DND-41 (cell line): ENCODE measurements at regions not wholly inside any gene's neighbourhood (a gene's known extent, or its start where the extent isn't known, plus 50 kb on each side); places are given as distances from the start of the nearest gene placed in this dataset.

ENCODE experiments used
- CTCF ChIP-seq: IDR thresholded peaks from 2 replicates; pipeline ENCODE4 v1.5.1; 2012; ENCODE audit warnings: borderline replicate concordance, low read length, moderate library complexity, mild to moderate bottlenecking; ENCODE audit not compliant: poor library complexity, severe bottlenecking; ENCODE audit errors: extremely low read depth
- EZH2 ChIP-seq: IDR thresholded peaks from 3 replicates; pipeline ENCODE4 v1.6.1; 2012; ENCODE audit warnings: borderline replicate concordance, low read depth, mild to moderate bottlenecking, moderate library complexity, low read length, inconsistent platforms; ENCODE audit not compliant: severe bottlenecking

DNA sequence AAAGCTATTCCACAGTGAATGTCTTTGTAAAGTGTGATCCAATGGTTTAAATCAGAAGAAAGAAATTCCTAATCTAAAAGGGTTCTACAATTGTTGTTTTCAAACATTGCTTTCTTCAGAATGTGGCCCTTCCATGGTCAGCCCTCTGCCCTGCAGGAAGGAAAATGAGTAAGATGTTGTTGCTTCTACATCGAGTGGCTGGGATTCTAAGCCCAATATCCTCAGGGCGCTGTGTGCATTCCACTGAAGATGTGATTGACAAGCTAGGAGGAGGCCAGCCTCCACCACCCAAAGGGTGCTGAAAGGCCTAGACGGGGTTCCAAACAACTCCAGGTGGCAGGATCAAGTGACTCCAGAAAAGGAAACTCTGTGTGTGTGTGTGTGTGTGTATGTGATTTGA, 316.9 kb upstream of the TSHZ3 start:
- TF ChIP-seq CTCF, result no peak
- TF ChIP-seq EZH2, result no peak
